A673 (cell line): ENCODE measurements at regions not wholly inside any gene's neighbourhood (a gene's known extent, or its start where the extent isn't known, plus 50 kb on each side); places are given as distances from the start of the nearest gene placed in this dataset.

Experiments used
- CTCF ChIP-seq: fragments of 300-800, 200-600 bp; sonication (generic); conservative IDR thresholded peaks from 2 replicates; pipeline ENCODE4 v1.5.1; 2017; ENCODE audit warnings: low read depth, mild to moderate bottlenecking, antibody characterized with exemption, low read length, moderate library complexity, mixed read lengths
- EZH2 ChIP-seq: fragments of 200-600 bp; sonication (generic); IDR thresholded peaks from 2 replicates; pipeline ENCODE4 v1.6.1; 2017; ENCODE audit warnings: borderline replicate concordance, low read depth, mild to moderate bottlenecking, mixed read lengths, antibody characterized with exemption, low read length; ENCODE audit not compliant: poor library complexity, severe bottlenecking

- no peak for TF ChIP-seq EZH2
- no peak for TF ChIP-seq CTCF
These were observed 622.2 kb downstream of the CDH9 start for GRCh38 chr5:26415987-26416779.
